ENCODE measurements at regions not wholly inside any gene's neighbourhood (a gene's known extent, or its start where the extent isn't known, plus 50 kb on each side); places are given as distances from the start of the nearest gene placed in this dataset.

- intact Hi-C loops (cut with micrococcal nuclease), result loop anchor here (10.0 kb wide), 1 partner anchor 1408 kb away; the partner anchor contains the start of gene EFNA5
- Histone ChIP-seq H3K27me3 (ENCODE audit: insufficient read depth, low read length) (no peaks in the 10 kb centered on the region), H3K9ac (ENCODE audit: low read length) (no peak overlapping the region), H3K4me3 (replicated peaks in 1 of 2; ENCODE audit: low read depth in 1 of 2, low read length in 2 of 2) (no peak overlapping the region), H3K27ac (ENCODE audit: low read depth, low read length) (no peak overlapping the region), H4K20me1 (ENCODE audit: insufficient read depth) (no peaks in the 10 kb centered on the region), H3K79me2 (ENCODE audit: insufficient read depth, low read length) (no peaks in the 10 kb centered on the region), H3K9me2 (ENCODE audit: insufficient read depth) (no peaks in the 10 kb centered on the region; the same call in 1 of the 2 replicates), H3K4me1 (ENCODE audit: control insufficient read depth in 1 of 2, insufficient read depth in 2 of 2, low read length in 2 of 2) (no peaks in the 10 kb centered on the region), H3K36me3 (ENCODE audit: control insufficient read depth in 1 of 2, insufficient read depth in 2 of 2, low read length in 2 of 2) (no peaks in the 10 kb centered on the region), H2AFZ (ENCODE audit: low read depth, low read length, poor library complexity, severe bottlenecking) (no peak overlapping the region), H3K4me2 (ENCODE audit: low read length) (no peak overlapping the region), H3K9me3 (ENCODE audit: control insufficient read depth in 1 of 2, insufficient read depth in 1 of 2, low read depth in 1 of 2, low read length in 2 of 2) (no peaks in the 10 kb centered on the region)
- ChIA-PET POLR2A (no interaction called here), RAD21 (ENCODE audit: low non-redundant PET in 1 of 2, low total read pairs in 2 of 2, uncharacterized antibody in 2 of 2, unreplicated experiment in 2 of 2) (no interaction called here), CTCF (no interaction called here)
- BruUV-seq (replicated peaks), result no TSS peak
- DNase-seq (ENCODE audit: low read depth, low spot score) (no peak), ATAC-seq (no peak)
- TF ChIP-seq FOSL1 (IDR thresholded peaks at IDR 0.05; ENCODE audit: low read depth), result no peak
- TF ChIP-seq SIN3A (IDR thresholded peaks at IDR 0.05; ENCODE audit: low read depth), result no peak
- no peak for TF ChIP-seq TCF7L2 (IDR thresholded peaks at IDR 0.05; ENCODE audit: borderline replicate concordance, extremely low read depth, insufficient read depth, insufficient read length)
- no peak for TF ChIP-seq ZNF274 (IDR thresholded peaks at IDR 0.05; ENCODE audit: low read depth, low read length)
- TF ChIP-seq YY1 (IDR thresholded peaks at IDR 0.05; ENCODE audit: extremely low read depth, insufficient replicate concordance, low read depth, low read length), result no peak
Observed at GRCh38 chr5:106267256-106267655, 1403.5 kb downstream of the EFNA5 start.

- Histone ChIP-seq H3K36me3 (ENCODE audit: control insufficient read depth in 1 of 2, insufficient read depth in 2 of 2, low read length in 2 of 2) (no peaks in the 10 kb centered on the region), H4K20me1 (ENCODE audit: insufficient read depth) (no peaks in the 10 kb centered on the region), H3K27ac (ENCODE audit: low read depth, low read length) (no peak overlapping the region), H3K4me2 (ENCODE audit: low read length) (no peak overlapping the region), H2AFZ (ENCODE audit: low read depth, low read length, poor library complexity, severe bottlenecking) (peak overlapping the region; percentile 11), H3K4me3 (replicated peaks in 1 of 2; ENCODE audit: low read depth in 1 of 2, low read length in 2 of 2) (no peak overlapping the region), H3K9ac (ENCODE audit: low read length) (no peak overlapping the region), H3K9me3 (ENCODE audit: control insufficient read depth in 1 of 2, insufficient read depth in 1 of 2, low read depth in 1 of 2, low read length in 2 of 2) (no peaks in the 10 kb centered on the region), H3K27me3 (ENCODE audit: insufficient read depth, low read length) (no peaks in the 10 kb centered on the region), H3K79me2 (ENCODE audit: insufficient read depth, low read length) (no peaks in the 10 kb centered on the region), H3K9me2 (ENCODE audit: insufficient read depth) (no peaks in the 10 kb centered on the region; the same call in 1 of the 2 replicates), H3K4me1 (ENCODE audit: control insufficient read depth in 1 of 2, insufficient read depth in 2 of 2, low read length in 2 of 2) (peaks cover 0 to 4% of the 10 kb centered on the region in 2 experiments; a peak in 2 of 4 replicates)
- no peak for ATAC-seq
- RAD21 ChIA-PET (ENCODE audit: low non-redundant PET in 1 of 2, low total read pairs in 2 of 2, uncharacterized antibody in 2 of 2, unreplicated experiment in 2 of 2), result no interaction called here
- CTCF ChIA-PET, result no interaction called here
- DNase-seq (ENCODE audit: low read depth, low spot score), result no peak
- no TSS peak for BruUV-seq (replicated peaks)
- intact Hi-C loops (cut with micrococcal nuclease), result loop anchor here (10.0 kb wide), 1 partner anchor 1412 kb away; the partner anchor contains the start of gene EFNA5
- POLR2A ChIA-PET, result no interaction called here
- TF ChIP-seq ZFX (IDR thresholded peaks at IDR 0.05) (no peak), POLR2A (IDR thresholded peaks at IDR 0.05; ENCODE audit: borderline replicate concordance, extremely low read depth, insufficient read depth, insufficient read length) (no peak), ZBTB33 (IDR thresholded peaks at IDR 0.05; ENCODE audit: extremely low read depth, insufficient replicate concordance, low read length) (no peak), MAX (IDR thresholded peaks at IDR 0.05) (no peak), EZH2phosphoT487 (IDR thresholded peaks at IDR 0.05; ENCODE audit: borderline replicate concordance) (no peak), SIN3A (IDR thresholded peaks at IDR 0.05; ENCODE audit: low read depth) (no peak), REST (IDR thresholded peaks at IDR 0.05; ENCODE audit: low read depth) (no peak), CBX3 (IDR thresholded peaks at IDR 0.05; ENCODE audit: low read depth) (no peak), POLR2AphosphoS5 (IDR thresholded peaks at IDR 0.05; ENCODE audit: low read depth, low read length) (no peak), ZNF274 (IDR thresholded peaks at IDR 0.05; ENCODE audit: low read depth, low read length) (no peak), ATF3 (IDR thresholded peaks at IDR 0.05) (no peak), JUND (IDR thresholded peaks at IDR 0.05) (no peak)
Observed at GRCh38 chr5:106262395-106262794, 1408.3 kb downstream of the EFNA5 start.

All from HCT116 (cell line).